Vagina (tissue), 2 donors: ENCODE measurements at regions not wholly inside any gene's neighbourhood (a gene's known extent, or its start where the extent isn't known, plus 50 kb on each side); places are given as distances from the start of the nearest gene placed in this dataset.

Experiments
- DNase-seq, 2 donors: peaks; one replicate each; pipeline ENCODE4 v3.0.0-alpha.2; 2017; ENCODE audit errors: extremely low spot score in 2 of 2
- H3K27ac ChIP-seq: fragments of 200-600 bp; sonication (generic); one replicate; pipeline ENCODE4 v1.5.1; 2019
- H3K27me3 ChIP-seq: fragments of 200-600 bp; sonication (generic); one replicate; pipeline ENCODE4 v1.5.1; 2019
- H3K36me3 ChIP-seq, 2 donors: fragments of 200-600 bp; sonication (generic); one replicate each; pipeline ENCODE4 v1.5.1; 2017 to 2019
- H3K4me1 ChIP-seq: fragments of 200-600 bp; sonication (generic); one replicate; pipeline ENCODE4 v1.5.1; 2019
- H3K4me3 ChIP-seq, 2 donors: fragments of 200-600 bp; sonication (generic); 1 replicate in 1 of 2; 2 replicates in 1 of 2; pipeline ENCODE4 v1.5.1; 2016 to 2019
- H3K9me3 ChIP-seq: fragments of 200-600 bp; sonication (generic); one replicate; pipeline ENCODE4 v1.5.1; 2019
- CTCF ChIP-seq, 3 experiments: fragments of 450-650 bp in 2 of 3; fragments of 200-600 bp in 1 of 3; sonication (generic) in 1 of 3; IDR thresholded peaks; one replicate each; pipeline ENCODE4 v1.5.1; 2017 to 2019; ENCODE audit warnings: antibody characterized with exemption in 3 of 3, mild to moderate bottlenecking in 2 of 3, moderate library complexity in 2 of 3
- POLR2A ChIP-seq, 2 donors: fragments of 450-650 bp; IDR thresholded peaks; one replicate each; pipeline ENCODE4 v1.6.1; 2017; ENCODE audit warnings: antibody characterized with exemption in 2 of 2, mild to moderate bottlenecking in 2 of 2, moderate library complexity in 2 of 2
- POLR2AphosphoS5 ChIP-seq, 2 donors: sonication (generic); formaldehyde crosslinking; IDR thresholded peaks; one replicate each; pipeline ENCODE4 v1.9.0; 2017; ENCODE audit warnings: antibody characterized with exemption in 2 of 2, mild to moderate bottlenecking in 2 of 2, low read depth in 1 of 2; ENCODE audit not compliant: insufficient read depth in 1 of 2
- intact Hi-C: fragments of 100-400 bp; cut with DNase I; formaldehyde crosslinking; loops from one replicate; pipeline ENCODE4 v1.15.1; 2023

DNA sequence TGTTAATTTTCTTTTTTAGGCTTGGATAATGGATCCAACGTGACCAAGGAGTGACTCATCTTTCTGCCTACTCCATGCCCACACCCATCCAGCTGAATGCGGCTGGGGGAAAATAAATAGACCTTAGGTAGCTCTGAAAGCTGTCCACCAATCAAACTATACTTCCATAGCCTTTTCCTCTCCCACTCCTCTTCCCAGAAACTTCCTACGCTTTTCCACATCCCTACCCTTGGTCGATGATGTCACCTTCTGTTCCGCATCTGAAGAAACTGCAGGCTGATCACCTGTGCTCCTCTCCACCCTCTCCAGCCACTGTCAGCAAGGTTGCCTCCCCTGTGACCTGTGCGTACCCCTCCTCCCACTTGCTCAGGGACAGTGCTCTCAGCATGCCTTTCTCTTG, 359.8 kb upstream of the KLF6 start:
- peak in 1 of 2 donors; percentile 58 for DNase-seq
- no peaks in the 10 kb centered on the region for H3K4me1 ChIP-seq
- H3K9me3 ChIP-seq = no peaks in the 10 kb centered on the region
- intact Hi-C loops = no loop called here
- H3K4me3 ChIP-seq = no peak overlapping the region
- H3K36me3 ChIP-seq = no peaks in the 10 kb centered on the region
- H3K27me3 ChIP-seq = no peaks in the 10 kb centered on the region
- TF ChIP-seq POLR2A (IDR thresholded peaks at IDR 0.05) (no peak), POLR2AphosphoS5 (IDR thresholded peaks at IDR 0.05; ENCODE audit: insufficient read depth in 1 of 2, low read depth in 1 of 2) (no peak), CTCF (IDR thresholded peaks at IDR 0.05) (no peak)
- no peak overlapping the region for H3K27ac ChIP-seq

- TF ChIP-seq POLR2A (IDR thresholded peaks at IDR 0.05) (no peak), POLR2AphosphoS5 (IDR thresholded peaks at IDR 0.05; ENCODE audit: insufficient read depth in 1 of 2, low read depth in 1 of 2) (no peak), CTCF (IDR thresholded peaks at IDR 0.05) (no peak)
- Histone ChIP-seq H3K4me1 (no peaks in the 10 kb centered on the region), H3K27ac (no peak overlapping the region), H3K27me3 (no peaks in the 10 kb centered on the region), H3K9me3 (no peaks in the 10 kb centered on the region), H3K36me3 (no peaks in the 10 kb centered on the region), H3K4me3 (no peak overlapping the region)
- intact Hi-C loops = no loop called here
- peak in 1 of 2 donors; percentile 22 for DNase-seq
Observed at GRCh38 chr10:4141471-4141870, 356.5 kb upstream of the KLF6 start.

GRCh38 chr10:4138146-4138721, 353.2 kb upstream of the KLF6 start:
- intact Hi-C loops = no loop called here
- Histone ChIP-seq H3K27me3 (no peaks in the 10 kb centered on the region), H3K36me3 (no peaks in the 10 kb centered on the region), H3K9me3 (no peaks in the 10 kb centered on the region), H3K27ac (no peak overlapping the region), H3K4me3 (no peak overlapping the region), H3K4me1 (no peaks in the 10 kb centered on the region)
- TF ChIP-seq POLR2AphosphoS5 (IDR thresholded peaks at IDR 0.05; ENCODE audit: insufficient read depth in 1 of 2, low read depth in 1 of 2) = no peak
- TF ChIP-seq POLR2A (IDR thresholded peaks at IDR 0.05) = no peak
- no peak for TF ChIP-seq CTCF (IDR thresholded peaks at IDR 0.05)
- no peak for DNase-seq

- no peaks in the 10 kb centered on the region for H3K27me3 ChIP-seq
- no peak overlapping the region for H3K4me3 ChIP-seq
- no peak for DNase-seq
- H3K27ac ChIP-seq = no peak overlapping the region
- intact Hi-C loops = no loop called here
- no peaks in the 10 kb centered on the region for H3K36me3 ChIP-seq
- TF ChIP-seq POLR2A (IDR thresholded peaks at IDR 0.05) (no peak), CTCF (IDR thresholded peaks at IDR 0.05) (no peak), POLR2AphosphoS5 (IDR thresholded peaks at IDR 0.05; ENCODE audit: insufficient read depth in 1 of 2, low read depth in 1 of 2) (no peak)
- H3K9me3 ChIP-seq = no peaks in the 10 kb centered on the region
- H3K4me1 ChIP-seq = peaks cover under 1% of the 10 kb centered on the region
Observed at GRCh38 chr10:4137299-4137698, 352.3 kb upstream of the KLF6 start.

GRCh38 chr10:4136121-4136520, 351.1 kb upstream of the KLF6 start:
- intact Hi-C loops = no loop called here
- no peak for DNase-seq
- Histone ChIP-seq H3K36me3 (no peaks in the 10 kb centered on the region), H3K27ac (no peak overlapping the region), H3K9me3 (no peaks in the 10 kb centered on the region), H3K27me3 (no peaks in the 10 kb centered on the region), H3K4me1 (peaks cover 13% of the 10 kb centered on the region), H3K4me3 (no peak overlapping the region)
- no peak for TF ChIP-seq POLR2A (IDR thresholded peaks at IDR 0.05)
- no peak for TF ChIP-seq CTCF (IDR thresholded peaks at IDR 0.05)
